Middle frontal gyrus (tissue), 1 donor: ENCODE measurements at regions not wholly inside any gene's neighbourhood (a gene's known extent, or its start where the extent isn't known, plus 50 kb on each side); places are given as distances from the start of the nearest gene placed in this dataset.

Experiments
- DNase-seq: peaks from one replicate; pipeline ENCODE4 v3.0.0-alpha.2; 2015; ENCODE audit warnings: low spot score; ENCODE audit errors: extremely low spot score

GRCh38 chr2:196566961-196567666 lies 72.4 kb upstream of the CCDC150 start:
- no peak for DNase-seq

DNA sequence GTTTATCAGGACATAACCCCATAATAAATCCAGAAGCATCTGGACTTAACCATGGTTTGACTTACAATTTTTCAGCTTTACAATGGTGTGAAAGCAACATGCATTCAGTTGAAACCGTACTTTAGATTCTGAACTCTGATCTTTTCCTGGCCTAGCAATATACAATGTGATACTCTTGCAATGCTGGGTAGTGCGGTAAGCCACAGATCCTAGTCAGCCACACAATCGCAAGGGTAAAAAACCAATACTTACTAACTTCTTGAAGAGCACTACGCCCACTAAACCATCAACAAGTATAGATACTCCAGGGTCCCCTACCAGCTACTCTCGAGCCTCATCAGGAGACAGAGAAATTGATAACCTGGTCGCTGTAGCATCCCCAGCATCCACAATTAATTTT lies 71.0 kb upstream of the CCDC150 start:
- DNase-seq = no peak

DNA sequence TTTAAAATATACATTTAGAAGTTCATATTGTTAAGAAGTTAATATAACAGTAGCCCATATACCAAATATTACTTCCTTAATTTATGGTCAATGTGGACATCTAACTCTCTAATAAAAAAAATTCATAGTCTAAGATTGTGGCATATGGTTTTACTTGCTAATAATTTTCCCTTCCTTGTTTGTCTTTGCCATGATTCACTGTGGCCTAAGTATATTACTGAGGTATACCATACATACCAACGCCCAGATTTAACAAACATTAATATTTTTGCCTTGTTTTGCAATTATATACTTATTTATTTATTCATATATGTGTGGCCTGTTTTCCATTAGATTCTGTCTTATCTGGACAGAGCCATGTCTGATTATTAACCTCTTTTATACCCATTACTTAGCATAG lies 54.6 kb upstream of the CCDC150 start:
- DNase-seq = no peak

DNA sequence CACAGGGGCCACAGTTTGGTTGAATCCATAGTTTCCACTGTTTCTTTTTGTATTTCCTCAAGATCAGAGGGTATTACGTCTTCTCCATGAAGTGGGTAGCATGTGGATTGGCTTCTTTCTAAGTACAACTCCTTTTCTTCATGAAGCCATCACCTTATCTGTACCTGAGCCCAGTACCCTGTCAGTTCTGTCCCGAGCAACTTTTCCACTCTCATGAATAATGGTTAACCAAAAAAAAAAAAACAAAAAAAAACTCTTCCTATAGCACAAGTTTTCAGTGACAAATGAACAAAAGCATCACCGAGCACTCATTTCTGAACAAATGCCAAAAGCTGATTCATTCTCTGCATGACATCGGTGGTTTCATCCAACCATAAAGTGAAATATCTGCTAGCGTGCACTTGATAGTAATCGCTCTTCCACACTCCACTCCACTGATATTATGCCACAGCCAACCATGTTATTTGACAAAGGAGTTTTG lies 53.0 kb upstream of the CCDC150 start:
- DNase-seq = no peak

DNA sequence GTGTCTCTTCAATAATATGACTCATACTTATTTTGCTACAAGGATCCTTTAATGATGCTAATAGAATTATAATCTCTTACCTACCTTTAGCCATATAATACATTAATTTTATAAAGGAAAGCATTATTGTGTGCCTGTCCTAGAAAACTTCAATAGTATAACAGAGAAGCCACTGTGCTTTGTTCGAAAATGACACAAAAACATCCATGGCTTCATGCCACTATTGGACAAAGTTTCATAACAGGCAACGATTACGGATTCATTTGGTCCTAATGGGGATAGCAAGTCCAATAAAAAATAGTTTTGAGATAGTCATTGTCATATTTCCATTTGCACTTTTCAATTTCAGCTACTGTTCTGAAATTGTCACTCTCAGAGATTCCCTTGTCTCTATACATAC lies 52.5 kb upstream of the CCDC150 start:
- DNase-seq = no peak

- DNase-seq = no peak
Measured at GRCh38 chr2:196587739-196588138, 51.8 kb upstream of the CCDC150 start.

DNA sequence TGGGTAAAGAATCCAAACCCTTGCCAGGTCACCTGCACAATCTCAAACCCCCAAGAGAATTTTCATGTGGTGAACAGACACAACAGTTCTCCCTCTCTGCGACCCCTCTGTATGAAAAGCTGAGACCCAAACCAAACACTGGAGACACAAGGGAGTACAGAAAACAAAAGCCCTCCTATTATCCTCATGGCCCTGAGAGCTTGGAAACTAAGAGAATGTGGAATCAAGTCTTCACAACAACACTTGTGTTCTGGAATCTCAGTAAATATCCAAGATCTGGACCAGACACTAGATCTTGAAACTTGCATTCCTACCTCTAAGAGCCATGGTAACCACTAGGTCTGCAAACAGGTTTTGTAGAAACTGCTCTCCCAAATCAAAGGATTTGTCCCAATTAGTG lies 50.1 kb upstream of the CCDC150 start:
- DNase-seq = no peak
